ENCODE measurements at regions not wholly inside any gene's neighbourhood (a gene's known extent, or its start where the extent isn't known, plus 50 kb on each side); places are given as distances from the start of the nearest gene placed in this dataset.

- Histone ChIP-seq H3K36me3 (ENCODE audit: control insufficient read depth in 5 of 5, insufficient read depth in 5 of 5, low read length in 5 of 5) (no peaks in the 10 kb centered on the region), H3K27ac (ENCODE audit: low read depth, low read length) (no peak overlapping the region), H3K9me3 (ENCODE audit: control insufficient read depth in 5 of 5, low read length in 5 of 5) (no peaks in the 10 kb centered on the region), H3K4me1 (ENCODE audit: control insufficient read depth in 5 of 5, insufficient read depth in 5 of 5, low read length in 5 of 5) (peaks cover 0 to 10% (median 0%) of the 10 kb centered on the region in 5 donors), H3K9ac (ENCODE audit: low read length in 5 of 5) (no peak overlapping the region), H3K4me3 (ENCODE audit: low read depth in 1 of 5, low read length in 5 of 5) (no peak overlapping the region), H3K27me3 (ENCODE audit: control insufficient read depth in 5 of 5, insufficient read depth in 4 of 5, low read length in 5 of 5) (no peaks in the 10 kb centered on the region)
Observed at GRCh38 chr2:67462738-67463496, 65.8 kb downstream of the ETAA1 start.

- no peaks in the 10 kb centered on the region for H3K36me3 ChIP-seq (ENCODE audit: control insufficient read depth in 5 of 5, insufficient read depth in 5 of 5, low read length in 5 of 5)
- peaks cover 0 to 19% (median 0%) of the 10 kb centered on the region in 5 donors for H3K4me1 ChIP-seq (ENCODE audit: control insufficient read depth in 5 of 5, insufficient read depth in 5 of 5, low read length in 5 of 5)
- H3K27ac ChIP-seq (ENCODE audit: low read depth, low read length), result no peak overlapping the region
- no peaks in the 10 kb centered on the region for H3K9me3 ChIP-seq (ENCODE audit: control insufficient read depth in 5 of 5, low read length in 5 of 5)
- H3K9ac ChIP-seq (ENCODE audit: low read length in 5 of 5), result no peak overlapping the region
- no peak overlapping the region for H3K4me3 ChIP-seq (ENCODE audit: low read depth in 1 of 5, low read length in 5 of 5)
- no peaks in the 10 kb centered on the region for H3K27me3 ChIP-seq (ENCODE audit: control insufficient read depth in 5 of 5, insufficient read depth in 4 of 5, low read length in 5 of 5)
Observed at GRCh38 chr2:67463810-67464209, 66.7 kb downstream of the ETAA1 start.

GRCh38 chr2:67465623-67466022 lies 68.5 kb downstream of the ETAA1 start:
- Histone ChIP-seq H3K36me3 (ENCODE audit: control insufficient read depth in 5 of 5, insufficient read depth in 5 of 5, low read length in 5 of 5) (no peaks in the 10 kb centered on the region), H3K4me3 (ENCODE audit: low read depth in 1 of 5, low read length in 5 of 5) (no peak overlapping the region), H3K4me1 (ENCODE audit: control insufficient read depth in 5 of 5, insufficient read depth in 5 of 5, low read length in 5 of 5) (peaks cover 0 to 23% (median 0%) of the 10 kb centered on the region in 5 donors), H3K9ac (ENCODE audit: low read length in 5 of 5) (no peak overlapping the region), H3K9me3 (ENCODE audit: control insufficient read depth in 5 of 5, low read length in 5 of 5) (no peaks in the 10 kb centered on the region), H3K27me3 (ENCODE audit: control insufficient read depth in 5 of 5, insufficient read depth in 4 of 5, low read length in 5 of 5) (no peaks in the 10 kb centered on the region), H3K27ac (ENCODE audit: low read depth, low read length) (no peak overlapping the region)

- Histone ChIP-seq H3K9me3 (ENCODE audit: control insufficient read depth in 5 of 5, low read length in 5 of 5) (no peaks in the 10 kb centered on the region), H3K27me3 (ENCODE audit: control insufficient read depth in 5 of 5, insufficient read depth in 4 of 5, low read length in 5 of 5) (no peaks in the 10 kb centered on the region), H3K27ac (ENCODE audit: low read depth, low read length) (no peak overlapping the region), H3K4me1 (ENCODE audit: control insufficient read depth in 5 of 5, insufficient read depth in 5 of 5, low read length in 5 of 5) (peaks cover 0 to 23% (median 0%) of the 10 kb centered on the region in 5 donors), H3K4me3 (ENCODE audit: low read depth in 1 of 5, low read length in 5 of 5) (no peak overlapping the region), H3K9ac (ENCODE audit: low read length in 5 of 5) (no peak overlapping the region), H3K36me3 (ENCODE audit: control insufficient read depth in 5 of 5, insufficient read depth in 5 of 5, low read length in 5 of 5) (no peaks in the 10 kb centered on the region)
Observed at GRCh38 chr2:67466734-67467133, 69.6 kb downstream of the ETAA1 start.

- Histone ChIP-seq H3K27ac (ENCODE audit: low read depth, low read length) (no peak overlapping the region), H3K4me3 (ENCODE audit: low read depth in 1 of 5, low read length in 5 of 5) (no peak overlapping the region), H3K9ac (ENCODE audit: low read length in 5 of 5) (no peak overlapping the region), H3K9me3 (ENCODE audit: control insufficient read depth in 5 of 5, low read length in 5 of 5) (no peaks in the 10 kb centered on the region), H3K36me3 (ENCODE audit: control insufficient read depth in 5 of 5, insufficient read depth in 5 of 5, low read length in 5 of 5) (no peaks in the 10 kb centered on the region), H3K27me3 (ENCODE audit: control insufficient read depth in 5 of 5, insufficient read depth in 4 of 5, low read length in 5 of 5) (no peaks in the 10 kb centered on the region), H3K4me1 (ENCODE audit: control insufficient read depth in 5 of 5, insufficient read depth in 5 of 5, low read length in 5 of 5) (peaks cover 0 to 23% (median 0%) of the 10 kb centered on the region in 5 donors)
Observed at GRCh38 chr2:67471681-67472080, 74.5 kb downstream of the ETAA1 start.

- Histone ChIP-seq H3K4me3 (ENCODE audit: low read depth in 1 of 5, low read length in 5 of 5) (no peak overlapping the region), H3K27ac (ENCODE audit: low read depth, low read length) (no peak overlapping the region), H3K36me3 (ENCODE audit: control insufficient read depth in 5 of 5, insufficient read depth in 5 of 5, low read length in 5 of 5) (no peaks in the 10 kb centered on the region), H3K27me3 (ENCODE audit: control insufficient read depth in 5 of 5, insufficient read depth in 4 of 5, low read length in 5 of 5) (no peaks in the 10 kb centered on the region), H3K9ac (ENCODE audit: low read length in 5 of 5) (no peak overlapping the region), H3K4me1 (ENCODE audit: control insufficient read depth in 5 of 5, insufficient read depth in 5 of 5, low read length in 5 of 5) (peaks cover 0 to 5% (median 0%) of the 10 kb centered on the region in 5 donors), H3K9me3 (ENCODE audit: control insufficient read depth in 5 of 5, low read length in 5 of 5) (no peaks in the 10 kb centered on the region)
Observed at GRCh38 chr2:67476809-67477790, 80.0 kb downstream of the ETAA1 start.

- Histone ChIP-seq H3K4me3 (ENCODE audit: low read depth in 1 of 5, low read length in 5 of 5) (no peak overlapping the region), H3K9ac (ENCODE audit: low read length in 5 of 5) (no peak overlapping the region), H3K9me3 (ENCODE audit: control insufficient read depth in 5 of 5, low read length in 5 of 5) (no peaks in the 10 kb centered on the region), H3K27ac (ENCODE audit: low read depth, low read length) (no peak overlapping the region), H3K27me3 (ENCODE audit: control insufficient read depth in 5 of 5, insufficient read depth in 4 of 5, low read length in 5 of 5) (no peaks in the 10 kb centered on the region), H3K4me1 (ENCODE audit: control insufficient read depth in 5 of 5, insufficient read depth in 5 of 5, low read length in 5 of 5) (peaks cover 0 to 5% (median 0%) of the 10 kb centered on the region in 5 donors), H3K36me3 (ENCODE audit: control insufficient read depth in 5 of 5, insufficient read depth in 5 of 5, low read length in 5 of 5) (no peaks in the 10 kb centered on the region)
Observed at GRCh38 chr2:67479261-67479660, 82.1 kb downstream of the ETAA1 start.

GRCh38 chr2:67485431-67485830 lies 88.3 kb downstream of the ETAA1 start:
- H3K9ac ChIP-seq (ENCODE audit: low read length in 5 of 5), result no peak overlapping the region
- no peaks in the 10 kb centered on the region for H3K4me1 ChIP-seq (ENCODE audit: control insufficient read depth in 5 of 5, insufficient read depth in 5 of 5, low read length in 5 of 5)
- H3K36me3 ChIP-seq (ENCODE audit: control insufficient read depth in 5 of 5, insufficient read depth in 5 of 5, low read length in 5 of 5), result no peaks in the 10 kb centered on the region
- H3K9me3 ChIP-seq (ENCODE audit: control insufficient read depth in 5 of 5, low read length in 5 of 5), result no peaks in the 10 kb centered on the region
- no peaks in the 10 kb centered on the region for H3K27me3 ChIP-seq (ENCODE audit: control insufficient read depth in 5 of 5, insufficient read depth in 4 of 5, low read length in 5 of 5)
- no peak overlapping the region for H3K4me3 ChIP-seq (ENCODE audit: low read depth in 1 of 5, low read length in 5 of 5)
- no peak overlapping the region for H3K27ac ChIP-seq (ENCODE audit: low read depth, low read length)

- Histone ChIP-seq H3K36me3 (ENCODE audit: control insufficient read depth in 5 of 5, insufficient read depth in 5 of 5, low read length in 5 of 5) (no peaks in the 10 kb centered on the region), H3K9me3 (ENCODE audit: control insufficient read depth in 5 of 5, low read length in 5 of 5) (no peaks in the 10 kb centered on the region), H3K9ac (ENCODE audit: low read length in 5 of 5) (no peak overlapping the region), H3K27me3 (ENCODE audit: control insufficient read depth in 5 of 5, insufficient read depth in 4 of 5, low read length in 5 of 5) (no peaks in the 10 kb centered on the region), H3K27ac (ENCODE audit: low read depth, low read length) (no peak overlapping the region), H3K4me1 (ENCODE audit: control insufficient read depth in 5 of 5, insufficient read depth in 5 of 5, low read length in 5 of 5) (no peaks in the 10 kb centered on the region), H3K4me3 (ENCODE audit: low read depth in 1 of 5, low read length in 5 of 5) (no peak overlapping the region)
Observed at GRCh38 chr2:67486041-67486796, 89.1 kb downstream of the ETAA1 start.
